ENCODE measurements at regions not wholly inside any gene's neighbourhood (a gene's known extent, or its start where the extent isn't known, plus 50 kb on each side); places are given as distances from the start of the nearest gene placed in this dataset.

GRCh38 chr5:73395256-73395655 is 53.3 kb downstream of the FOXD1 start:
- peaks cover 34% of the 10 kb centered on the region for H3K4me1 Mint-ChIP-seq
- H3K27me3 Mint-ChIP-seq (ENCODE audit: low read depth): peaks cover 5% of the 10 kb centered on the region
- no peak overlapping the region for H3K4me3 Mint-ChIP-seq
- TF ChIP-seq CTCF (IDR thresholded peaks at IDR 0.05; ENCODE audit: unreplicated experiment in 3 of 3): no peak
- H3K27ac Mint-ChIP-seq: no peak overlapping the region
- H3K36me3 Mint-ChIP-seq (ENCODE audit: low read depth): no peaks in the 10 kb centered on the region
- H3K9me3 Mint-ChIP-seq: no peaks in the 10 kb centered on the region

DNA sequence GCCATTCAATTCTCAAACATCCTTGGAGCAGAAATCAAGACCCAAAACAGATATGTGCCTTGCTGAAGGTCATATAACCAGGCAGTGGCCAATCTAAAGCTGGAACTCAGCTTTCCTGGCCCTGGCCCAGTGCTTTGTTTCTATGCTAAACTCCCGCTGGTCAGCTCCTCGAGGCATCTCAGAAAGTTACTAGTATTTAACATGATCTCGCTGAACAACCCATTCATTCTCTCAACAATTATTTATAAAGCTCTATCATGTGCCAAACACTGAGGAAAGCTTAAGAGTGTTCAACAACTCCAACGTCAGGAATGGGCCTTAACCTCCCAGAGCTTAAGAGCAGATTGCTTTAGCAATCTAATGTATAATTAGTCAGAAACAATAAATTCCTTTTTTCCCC is 54.0 kb downstream of the FOXD1 start:
- Mint-ChIP-seq H3K9me3 (no peaks in the 10 kb centered on the region), H3K4me3 (no peak overlapping the region), H3K27me3 (ENCODE audit: low read depth) (peaks cover 5% of the 10 kb centered on the region)

GRCh38 chr5:73393611-73394489 is 54.7 kb downstream of the FOXD1 start:
- Mint-ChIP-seq H3K4me3 (no peak overlapping the region), H3K4me1 (peaks cover 26% of the 10 kb centered on the region), H3K27me3 (ENCODE audit: low read depth) (peaks cover 5% of the 10 kb centered on the region), H3K27ac (peak overlapping the region; percentile 44 to 85 (median 85)), H3K36me3 (ENCODE audit: low read depth) (no peaks in the 10 kb centered on the region), H3K9me3 (no peaks in the 10 kb centered on the region)
- no peak for TF ChIP-seq CTCF (IDR thresholded peaks at IDR 0.05; ENCODE audit: unreplicated experiment in 3 of 3)

More for the DNA sequence above, 54.0 kb downstream of the FOXD1 start:
- Mint-ChIP-seq H3K4me1 (peaks cover 27% of the 10 kb centered on the region), H3K36me3 (ENCODE audit: low read depth) (no peaks in the 10 kb centered on the region), H3K27ac (peak overlapping the region in 2 of 3 experiments; percentile 35 to 44)
- TF ChIP-seq CTCF (IDR thresholded peaks at IDR 0.05; ENCODE audit: unreplicated experiment in 3 of 3): no peak

- H3K36me3 Mint-ChIP-seq (ENCODE audit: low read depth): no peaks in the 10 kb centered on the region
These were observed 55.8 kb downstream of the FOXD1 start for GRCh38 chr5:73392775-73393174.

GRCh38 chr5:73391441-73391881 is 57.1 kb downstream of the FOXD1 start:
- TF ChIP-seq CTCF (IDR thresholded peaks at IDR 0.05; ENCODE audit: unreplicated experiment in 3 of 3): no peak
- Mint-ChIP-seq H3K27me3 (ENCODE audit: low read depth) (no peaks in the 10 kb centered on the region), H3K4me1 (peaks cover 40% of the 10 kb centered on the region), H3K4me3 (no peak overlapping the region), H3K27ac (no peak overlapping the region), H3K9me3 (no peaks in the 10 kb centered on the region), H3K36me3 (ENCODE audit: low read depth) (no peaks in the 10 kb centered on the region)

More at GRCh38 chr5:73392775-73393174, 55.8 kb downstream of the FOXD1 start:
- Mint-ChIP-seq H3K4me1 (peaks cover 33% of the 10 kb centered on the region), H3K9me3 (no peaks in the 10 kb centered on the region), H3K4me3 (no peak overlapping the region), H3K27ac (peak overlapping the region in 2 of 3 experiments; percentile 44 to 85), H3K27me3 (ENCODE audit: low read depth) (peaks cover 4% of the 10 kb centered on the region)
- no peak for TF ChIP-seq CTCF (IDR thresholded peaks at IDR 0.05; ENCODE audit: unreplicated experiment in 3 of 3)

Measured in nephron (organoid).